ENCODE measurements at regions not wholly inside any gene's neighbourhood (a gene's known extent, or its start where the extent isn't known, plus 50 kb on each side); places are given as distances from the start of the nearest gene placed in this dataset.

GRCh38 chr4:35689870-35690269 is 554.4 kb downstream of the ARAP2 start:
- H3K9me3 Mint-ChIP-seq (ENCODE audit: unreplicated experiment), result peaks cover 11% of the 10 kb centered on the region
- H3K27ac Mint-ChIP-seq (ENCODE audit: unreplicated experiment), result no peak overlapping the region
- Histone ChIP-seq H3K27me3 (replicated peaks; ENCODE audit: control insufficient read depth, insufficient read depth, low read length) (no peaks in the 10 kb centered on the region), H3K36me3 (ENCODE audit: control insufficient read depth, insufficient read depth, low read length) (no peaks in the 10 kb centered on the region), H3K4me1 (no peaks in the 10 kb centered on the region), H3K9me3 (no peaks in the 10 kb centered on the region), H3K4me3 (ENCODE audit: low read depth, low read length) (no peak overlapping the region)
- POLR2A ChIA-PET, result no interaction called here
- no peaks in the 10 kb centered on the region for H3K4me1 Mint-ChIP-seq (ENCODE audit: low read depth, unreplicated experiment)
- BruUV-seq (replicated peaks), result no TSS peak
- H3K36me3 Mint-ChIP-seq (ENCODE audit: insufficient read depth, unreplicated experiment), result no peaks in the 10 kb centered on the region
- no peak for TF ChIP-seq CTCF (IDR thresholded peaks at IDR 0.05; ENCODE audit: insufficient read depth in 1 of 2, low read depth in 1 of 2, low read length in 1 of 2, severe bottlenecking in 1 of 2, unreplicated experiment in 1 of 2)
- H3K27me3 Mint-ChIP-seq (ENCODE audit: insufficient read depth, unreplicated experiment), result no peaks in the 10 kb centered on the region
- intact Hi-C loops (cut with micrococcal nuclease; ENCODE audit: unreplicated experiment), result no loop called here
- H3K4me3 Mint-ChIP-seq (ENCODE audit: unreplicated experiment), result no peak overlapping the region
- CTCF ChIA-PET, result no interaction called here
- no peak for DNase-seq

GRCh38 chr4:35690271-35690670 is 554.0 kb downstream of the ARAP2 start:
- Histone ChIP-seq H3K27me3 (replicated peaks; ENCODE audit: control insufficient read depth, insufficient read depth, low read length) (no peaks in the 10 kb centered on the region), H3K4me3 (ENCODE audit: low read depth, low read length) (no peak overlapping the region), H3K36me3 (ENCODE audit: control insufficient read depth, insufficient read depth, low read length) (no peaks in the 10 kb centered on the region), H3K9me3 (no peaks in the 10 kb centered on the region), H3K4me1 (no peaks in the 10 kb centered on the region)
- ChIA-PET POLR2A (no interaction called here), CTCF (no interaction called here)
- H3K9me3 Mint-ChIP-seq (ENCODE audit: unreplicated experiment), result peaks cover 10% of the 10 kb centered on the region
- no peak for TF ChIP-seq CTCF (IDR thresholded peaks at IDR 0.05; ENCODE audit: insufficient read depth in 1 of 2, low read depth in 1 of 2, low read length in 1 of 2, severe bottlenecking in 1 of 2, unreplicated experiment in 1 of 2)
- intact Hi-C loops (cut with micrococcal nuclease; ENCODE audit: unreplicated experiment), result no loop called here
- no peak for DNase-seq
- H3K27ac Mint-ChIP-seq (ENCODE audit: unreplicated experiment), result no peak overlapping the region
- no peak overlapping the region for H3K4me3 Mint-ChIP-seq (ENCODE audit: unreplicated experiment)
- no peaks in the 10 kb centered on the region for H3K36me3 Mint-ChIP-seq (ENCODE audit: insufficient read depth, unreplicated experiment)
- no TSS peak for BruUV-seq (replicated peaks)
- no peaks in the 10 kb centered on the region for H3K27me3 Mint-ChIP-seq (ENCODE audit: insufficient read depth, unreplicated experiment)
- no peaks in the 10 kb centered on the region for H3K4me1 Mint-ChIP-seq (ENCODE audit: low read depth, unreplicated experiment)

GRCh38 chr4:35695003-35695402 is 549.3 kb downstream of the ARAP2 start:
- Mint-ChIP-seq H3K36me3 (ENCODE audit: insufficient read depth, unreplicated experiment) (peaks cover 4% of the 10 kb centered on the region), H3K4me1 (ENCODE audit: low read depth, unreplicated experiment) (no peaks in the 10 kb centered on the region), H3K27ac (ENCODE audit: unreplicated experiment) (no peak overlapping the region), H3K27me3 (ENCODE audit: insufficient read depth, unreplicated experiment) (no peaks in the 10 kb centered on the region), H3K9me3 (ENCODE audit: unreplicated experiment) (no peaks in the 10 kb centered on the region), H3K4me3 (ENCODE audit: unreplicated experiment) (no peak overlapping the region)
- no peak for TF ChIP-seq CTCF (IDR thresholded peaks at IDR 0.05; ENCODE audit: insufficient read depth in 1 of 2, low read depth in 1 of 2, low read length in 1 of 2, severe bottlenecking in 1 of 2, unreplicated experiment in 1 of 2)
- CTCF ChIA-PET, result no interaction called here
- POLR2A ChIA-PET, result no interaction called here
- Histone ChIP-seq H3K36me3 (ENCODE audit: control insufficient read depth, insufficient read depth, low read length) (no peaks in the 10 kb centered on the region), H3K4me3 (ENCODE audit: low read depth, low read length) (no peak overlapping the region), H3K9me3 (no peaks in the 10 kb centered on the region), H3K27me3 (replicated peaks; ENCODE audit: control insufficient read depth, insufficient read depth, low read length) (no peaks in the 10 kb centered on the region), H3K4me1 (no peaks in the 10 kb centered on the region)
- intact Hi-C loops (cut with micrococcal nuclease; ENCODE audit: unreplicated experiment), result no loop called here
- no TSS peak for BruUV-seq (replicated peaks)
- DNase-seq, result no peak

Measured in Caco-2 (cell line).